A673 (cell line): ENCODE measurements at regions not wholly inside any gene's neighbourhood (a gene's known extent, or its start where the extent isn't known, plus 50 kb on each side); places are given as distances from the start of the nearest gene placed in this dataset.

ENCODE experiments used
- EZH2 ChIP-seq: fragments of 200-600 bp; sonication (generic); IDR thresholded peaks from 2 replicates; pipeline ENCODE4 v1.6.1; 2017; ENCODE audit warnings: borderline replicate concordance, low read depth, mild to moderate bottlenecking, mixed read lengths, antibody characterized with exemption, low read length; ENCODE audit not compliant: poor library complexity, severe bottlenecking
- TF ChIP-seq, protein P1 (sequence below): fragments of 300-800, 200-600 bp; sonication (generic); conservative IDR thresholded peaks from 2 replicates; pipeline ENCODE4 v1.5.1; 2017; ENCODE audit warnings: low read depth, mild to moderate bottlenecking, antibody characterized with exemption, low read length, moderate library complexity, mixed read lengths

DNA sequence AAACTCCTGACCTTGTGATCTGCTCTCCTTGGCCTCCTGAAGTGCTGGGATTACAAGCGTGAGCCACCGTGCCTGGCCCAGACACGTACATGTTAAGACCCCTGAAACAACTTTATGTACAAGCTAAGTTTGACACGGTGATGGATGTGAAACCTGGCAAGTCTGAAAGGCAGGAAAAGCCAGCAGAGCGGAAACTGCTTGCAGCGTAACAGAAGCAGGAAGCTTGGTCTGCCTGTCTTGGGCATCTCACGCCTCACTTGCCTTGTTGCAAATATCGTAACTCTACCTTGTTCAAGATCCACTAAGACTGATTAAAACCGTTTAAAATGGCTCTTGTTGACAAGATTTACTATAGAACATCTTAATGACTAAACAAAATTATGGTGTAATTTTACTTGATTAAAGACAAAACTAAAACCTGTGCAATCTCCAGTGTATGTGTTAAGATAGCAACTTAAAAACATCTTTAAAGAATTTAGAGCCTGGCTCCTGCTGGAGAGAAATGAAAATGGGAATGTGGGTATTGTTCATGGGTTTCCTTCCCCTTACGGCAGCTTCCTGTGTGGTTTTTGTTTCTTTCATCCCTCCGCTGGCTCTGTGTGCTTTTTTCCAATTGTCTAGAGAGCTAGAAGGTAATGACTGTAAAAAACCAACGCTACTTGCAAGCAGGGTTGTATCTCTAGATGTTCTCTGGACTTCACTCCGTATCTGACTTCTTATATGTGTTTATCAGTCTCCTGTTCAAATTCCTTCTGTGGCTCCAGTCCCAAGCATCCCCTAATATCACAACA, 477.6 kb downstream of the XYLT1 start:
- TF ChIP-seq, protein P1, sequence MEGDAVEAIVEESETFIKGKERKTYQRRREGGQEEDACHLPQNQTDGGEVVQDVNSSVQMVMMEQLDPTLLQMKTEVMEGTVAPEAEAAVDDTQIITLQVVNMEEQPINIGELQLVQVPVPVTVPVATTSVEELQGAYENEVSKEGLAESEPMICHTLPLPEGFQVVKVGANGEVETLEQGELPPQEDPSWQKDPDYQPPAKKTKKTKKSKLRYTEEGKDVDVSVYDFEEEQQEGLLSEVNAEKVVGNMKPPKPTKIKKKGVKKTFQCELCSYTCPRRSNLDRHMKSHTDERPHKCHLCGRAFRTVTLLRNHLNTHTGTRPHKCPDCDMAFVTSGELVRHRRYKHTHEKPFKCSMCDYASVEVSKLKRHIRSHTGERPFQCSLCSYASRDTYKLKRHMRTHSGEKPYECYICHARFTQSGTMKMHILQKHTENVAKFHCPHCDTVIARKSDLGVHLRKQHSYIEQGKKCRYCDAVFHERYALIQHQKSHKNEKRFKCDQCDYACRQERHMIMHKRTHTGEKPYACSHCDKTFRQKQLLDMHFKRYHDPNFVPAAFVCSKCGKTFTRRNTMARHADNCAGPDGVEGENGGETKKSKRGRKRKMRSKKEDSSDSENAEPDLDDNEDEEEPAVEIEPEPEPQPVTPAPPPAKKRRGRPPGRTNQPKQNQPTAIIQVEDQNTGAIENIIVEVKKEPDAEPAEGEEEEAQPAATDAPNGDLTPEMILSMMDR: no peak
- no peak for TF ChIP-seq EZH2
